ENCODE measurements at regions not wholly inside any gene's neighbourhood (a gene's known extent, or its start where the extent isn't known, plus 50 kb on each side); places are given as distances from the start of the nearest gene placed in this dataset.
"Not testable (repeated sequence)": the region's sequence is repeated elsewhere in the genome, so short reads cannot be mapped to it uniquely, and the experiment has no call there.

DNA sequence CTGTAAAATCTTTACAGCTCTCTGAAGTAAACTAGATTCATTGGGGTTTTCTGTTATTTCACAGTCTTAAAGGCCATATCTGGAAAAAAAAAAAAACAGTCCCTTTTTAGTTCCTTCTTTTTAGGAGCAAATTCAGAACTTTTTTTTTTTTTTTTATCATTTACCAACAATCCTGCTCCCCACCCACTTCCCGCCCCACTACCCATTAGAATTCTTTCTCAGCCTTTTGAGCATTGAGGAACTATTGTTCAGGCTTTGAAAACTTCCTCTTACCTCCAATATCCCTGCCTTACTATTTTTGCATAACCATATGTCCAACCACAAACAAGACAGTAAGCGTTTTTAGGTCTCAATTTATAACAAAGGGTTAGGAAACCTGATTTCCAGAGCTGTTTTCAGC is 330.1 kb downstream of the PLPP3 start:
- Histone ChIP-seq H3K79me2 (ENCODE audit: insufficient read depth) (no peaks in the 10 kb centered on the region), H3K4me2 (ENCODE audit: unreplicated experiment) (no peak overlapping the region), H3K27ac (no peak overlapping the region), H4K20me1 (ENCODE audit: insufficient read depth) (no peaks in the 10 kb centered on the region), H3K9me3 (ENCODE audit: low read depth) (no peaks in the 10 kb centered on the region), H3K27me3 (replicated peaks; ENCODE audit: insufficient read depth) (no peaks in the 10 kb centered on the region), H3K4me1 (ENCODE audit: insufficient read depth) (no peaks in the 10 kb centered on the region), H3K4me3 (no peak overlapping the region), H2AFZ (no peak overlapping the region), H3F3A (ENCODE audit: insufficient read depth) (no peaks in the 10 kb centered on the region), H3K36me3 (ENCODE audit: low read depth) (no peaks in the 10 kb centered on the region), H3K9me2 (ENCODE audit: insufficient read depth) (no peaks in the 10 kb centered on the region), H3K9ac (no peak overlapping the region)
- in situ Hi-C loops (cut with MboI), result no loop called here
- 86 to 90% methylated on average over 2 of the region's 2 CpGs for WGBS, 2 experiments (ENCODE audit: low coverage in 1 of 2, low lambda C conversion rate in 2 of 2, missing lambda C conversion rate in 2 of 2)
- DNase-seq, result no peak
- TF ChIP-seq EZH2phosphoT487 (IDR thresholded peaks at IDR 0.05; ENCODE audit: insufficient read depth, low read depth), result no peak
- no peak for TF ChIP-seq EZH2 (IDR thresholded peaks at IDR 0.05; ENCODE audit: insufficient read depth, poor library complexity, severe bottlenecking)

DNA sequence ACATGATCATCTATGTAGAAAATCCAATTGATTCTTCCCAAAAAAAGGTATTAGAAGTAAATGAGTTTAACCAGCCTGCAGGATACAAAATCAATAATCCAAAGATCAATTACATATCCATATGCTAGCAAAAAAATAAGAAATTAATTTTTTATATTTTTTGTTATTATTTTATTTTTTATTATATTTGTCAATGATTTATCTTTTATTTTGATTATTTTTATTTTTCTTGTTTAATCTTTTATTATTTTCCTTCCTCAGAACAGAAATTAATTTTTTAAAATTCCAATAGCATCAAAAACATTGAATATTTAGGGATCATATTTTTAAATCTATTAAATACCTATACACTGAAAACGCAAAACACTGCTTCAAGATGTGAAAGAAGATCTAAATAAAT is 331.2 kb downstream of the PLPP3 start:
- Histone ChIP-seq H3K9me3 (ENCODE audit: low read depth) (no peaks in the 10 kb centered on the region), H3K27ac (no peak overlapping the region), H3K27me3 (replicated peaks; ENCODE audit: insufficient read depth) (no peaks in the 10 kb centered on the region), H3F3A (ENCODE audit: insufficient read depth) (no peaks in the 10 kb centered on the region), H3K9me2 (ENCODE audit: insufficient read depth) (no peaks in the 10 kb centered on the region), H3K36me3 (ENCODE audit: low read depth) (no peaks in the 10 kb centered on the region), H3K9ac (no peak overlapping the region), H2AFZ (no peak overlapping the region), H3K4me3 (no peak overlapping the region), H3K79me2 (ENCODE audit: insufficient read depth) (no peaks in the 10 kb centered on the region), H3K4me2 (ENCODE audit: unreplicated experiment) (no peak overlapping the region), H3K4me1 (ENCODE audit: insufficient read depth) (no peaks in the 10 kb centered on the region), H4K20me1 (ENCODE audit: insufficient read depth) (no peaks in the 10 kb centered on the region)
- WGBS, 2 experiments (ENCODE audit: low coverage in 1 of 2, low lambda C conversion rate in 2 of 2, missing lambda C conversion rate in 2 of 2), result 96 to 98% methylated on average over 1 of the region's 1 CpG
- in situ Hi-C loops (cut with MboI), result no loop called here
- no peak for DNase-seq
- TF ChIP-seq EZH2 (IDR thresholded peaks at IDR 0.05; ENCODE audit: insufficient read depth, poor library complexity, severe bottlenecking), result no peak
- no peak for TF ChIP-seq EZH2phosphoT487 (IDR thresholded peaks at IDR 0.05; ENCODE audit: insufficient read depth, low read depth)

DNA sequence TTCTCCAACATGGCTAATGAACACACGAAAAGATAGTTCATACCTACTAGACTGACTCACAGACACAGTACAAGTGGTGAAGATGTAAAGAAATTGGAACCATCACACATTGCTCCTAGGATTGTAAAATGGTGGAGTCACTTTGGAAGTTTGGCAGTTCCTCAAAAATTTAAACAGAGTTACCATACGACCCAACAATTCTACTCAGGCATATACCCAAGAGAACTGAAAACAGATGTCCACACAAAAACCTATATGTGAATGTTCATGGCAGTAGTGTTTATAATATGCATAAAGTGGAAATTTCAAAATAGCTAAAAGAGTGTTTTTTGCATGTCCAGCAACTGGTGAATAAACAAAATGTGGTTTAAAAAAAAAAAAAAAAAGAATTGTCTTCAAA is 332.6 kb downstream of the PLPP3 start:
- H3K27me3 ChIP-seq (replicated peaks; ENCODE audit: insufficient read depth); H3K4me3 ChIP-seq; H3K4me2 ChIP-seq (ENCODE audit: unreplicated experiment); H2AFZ ChIP-seq; H3K36me3 ChIP-seq (ENCODE audit: low read depth); H3K9ac ChIP-seq; H3K79me2 ChIP-seq (ENCODE audit: insufficient read depth); H3F3A ChIP-seq (ENCODE audit: insufficient read depth); in situ Hi-C loops (cut with MboI); H3K4me1 ChIP-seq (ENCODE audit: insufficient read depth); H3K27ac ChIP-seq; H3K9me2 ChIP-seq (ENCODE audit: insufficient read depth); H3K9me3 ChIP-seq (ENCODE audit: low read depth); DNase-seq; H4K20me1 ChIP-seq (ENCODE audit: insufficient read depth): not testable (repeated sequence)
- 68 to 80% methylated on average over 2 of the region's 2 CpGs for WGBS, 2 experiments (ENCODE audit: low coverage in 1 of 2, low lambda C conversion rate in 2 of 2, missing lambda C conversion rate in 2 of 2)

DNA sequence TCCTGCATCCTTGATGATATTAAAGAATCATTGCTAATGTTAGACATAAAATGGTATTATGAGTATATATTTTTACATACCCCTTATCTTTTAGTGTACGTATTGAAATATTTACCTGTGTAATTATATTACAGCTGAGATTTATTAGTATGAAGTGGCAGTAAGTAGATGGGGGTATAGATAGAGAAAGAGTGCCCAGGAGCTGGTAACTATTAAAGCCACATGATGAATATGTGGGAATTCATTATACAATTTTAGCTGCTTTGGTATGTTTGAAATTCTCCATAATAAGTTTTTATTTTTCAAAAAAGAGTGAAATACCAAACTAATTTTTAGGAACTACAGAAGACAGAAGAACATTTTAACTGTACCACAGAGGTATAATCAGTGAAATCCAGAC is 339.0 kb downstream of the PLPP3 start:
- Histone ChIP-seq H3K9me2 (ENCODE audit: insufficient read depth) (no peaks in the 10 kb centered on the region), H3K27me3 (replicated peaks; ENCODE audit: insufficient read depth) (no peaks in the 10 kb centered on the region), H3K79me2 (ENCODE audit: insufficient read depth) (no peaks in the 10 kb centered on the region), H3K9me3 (ENCODE audit: low read depth) (no peaks in the 10 kb centered on the region), H2AFZ (no peak overlapping the region), H3K4me2 (ENCODE audit: unreplicated experiment) (no peak overlapping the region), H4K20me1 (ENCODE audit: insufficient read depth) (no peaks in the 10 kb centered on the region), H3F3A (ENCODE audit: insufficient read depth) (no peaks in the 10 kb centered on the region), H3K36me3 (ENCODE audit: low read depth) (no peaks in the 10 kb centered on the region), H3K4me3 (no peak overlapping the region), H3K9ac (no peak overlapping the region), H3K4me1 (ENCODE audit: insufficient read depth) (no peaks in the 10 kb centered on the region), H3K27ac (no peak overlapping the region)
- WGBS, 2 experiments (ENCODE audit: low coverage in 1 of 2, low lambda C conversion rate in 2 of 2, missing lambda C conversion rate in 2 of 2), result 18 to 21% methylated on average over 1 of the region's 1 CpG
- DNase-seq, result no peak
- in situ Hi-C loops (cut with MboI), result no loop called here
- no peak for TF ChIP-seq EZH2phosphoT487 (IDR thresholded peaks at IDR 0.05; ENCODE audit: insufficient read depth, low read depth)
- TF ChIP-seq EZH2 (IDR thresholded peaks at IDR 0.05; ENCODE audit: insufficient read depth, poor library complexity, severe bottlenecking), result no peak

DNA sequence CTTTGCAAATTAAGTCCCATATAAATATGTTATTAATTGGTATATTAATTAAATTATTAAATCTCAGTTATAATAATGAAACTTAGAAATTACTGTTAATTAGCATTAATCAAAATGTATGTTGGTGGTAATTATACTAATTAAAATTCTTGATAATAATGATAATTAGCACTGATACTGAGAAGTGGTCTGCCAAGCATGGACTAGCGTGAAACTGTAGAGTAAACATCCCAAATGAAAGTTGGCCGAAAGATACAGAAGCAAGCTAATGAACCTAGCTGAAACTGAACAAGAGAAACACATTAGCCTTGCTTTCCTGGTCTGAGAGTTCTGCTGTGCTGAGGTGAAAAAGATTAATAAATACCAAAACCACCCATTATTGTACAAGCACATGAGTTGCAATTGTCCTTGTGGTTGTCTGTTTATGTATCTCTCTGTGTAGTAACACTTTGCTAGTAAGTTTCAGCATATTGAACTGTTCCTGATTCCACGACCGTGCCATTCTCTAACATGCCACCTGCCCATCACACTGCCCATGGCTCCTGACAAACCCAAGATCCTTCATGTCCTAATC is 341.8 kb downstream of the PLPP3 start:
- in situ Hi-C loops (cut with MboI), result no loop called here
- DNase-seq, result no peak
- H3F3A ChIP-seq (ENCODE audit: insufficient read depth), result no peaks in the 10 kb centered on the region
- H3K9me2 ChIP-seq (ENCODE audit: insufficient read depth), result no peaks in the 10 kb centered on the region
- H3K36me3 ChIP-seq (ENCODE audit: low read depth), result no peaks in the 10 kb centered on the region
- no peaks in the 10 kb centered on the region for H3K4me1 ChIP-seq (ENCODE audit: insufficient read depth)
- WGBS, 2 experiments (ENCODE audit: low coverage in 1 of 2, low lambda C conversion rate in 2 of 2, missing lambda C conversion rate in 2 of 2), result 86 to 91% methylated on average over 4 of the region's 4 CpGs
- H3K27ac ChIP-seq, result no peak overlapping the region
- H3K27me3 ChIP-seq (replicated peaks; ENCODE audit: insufficient read depth), result no peaks in the 10 kb centered on the region
- no peaks in the 10 kb centered on the region for H4K20me1 ChIP-seq (ENCODE audit: insufficient read depth)
- no peak overlapping the region for H3K9ac ChIP-seq
- no peak overlapping the region for H3K4me3 ChIP-seq
- no peaks in the 10 kb centered on the region for H3K9me3 ChIP-seq (ENCODE audit: low read depth)
- no peak overlapping the region for H3K4me2 ChIP-seq (ENCODE audit: unreplicated experiment)
- no peak overlapping the region for H2AFZ ChIP-seq
- TF ChIP-seq EZH2 (IDR thresholded peaks at IDR 0.05; ENCODE audit: insufficient read depth, poor library complexity, severe bottlenecking), result no peak
- no peak for TF ChIP-seq EZH2phosphoT487 (IDR thresholded peaks at IDR 0.05; ENCODE audit: insufficient read depth, low read depth)
- H3K79me2 ChIP-seq (ENCODE audit: insufficient read depth), result no peaks in the 10 kb centered on the region
